ENCODE measurements at regions not wholly inside any gene's neighbourhood (a gene's known extent, or its start where the extent isn't known, plus 50 kb on each side); places are given as distances from the start of the nearest gene placed in this dataset.

GRCh38 chr1:213561870-213562269 lies 425.9 kb upstream of the PROX1 start:
- no peaks in the 10 kb centered on the region for H3K9me1 ChIP-seq (ENCODE audit: control insufficient read depth, extremely low read depth, insufficient read depth, low read length)
- no peak overlapping the region for H3K4me2 ChIP-seq (ENCODE audit: control insufficient read depth, extremely low read depth, insufficient read depth, low read depth, low read length)
- TF ChIP-seq EZH2 (IDR thresholded peaks at IDR 0.05; ENCODE audit: low read length) (no peak), CTCF (optimal IDR thresholded peaks at IDR 0.05 in 1 of 3, IDR thresholded peaks at IDR 0.05 in 1 of 3, conservative IDR thresholded peaks at IDR 0.05 in 1 of 3; ENCODE audit: extremely low read depth in 1 of 3, insufficient read depth in 2 of 3, low read length in 3 of 3) (no peak)
- no peak overlapping the region for H3K27ac ChIP-seq (ENCODE audit: control insufficient read depth, insufficient read depth, low read length)
- H3K4me3 ChIP-seq (ENCODE audit: control insufficient read depth in 2 of 3, extremely low read depth in 1 of 3, insufficient read depth in 2 of 3, low read depth in 1 of 3, low read length in 3 of 3) = no peak overlapping the region
- no peak for DNase-seq (ENCODE audit: low read depth, low spot score)
- H3K36me3 ChIP-seq (ENCODE audit: control insufficient read depth in 2 of 2, extremely low read depth in 1 of 2, insufficient read depth in 2 of 2, low read length in 2 of 2) = no peaks in the 10 kb centered on the region
- H3K9me3 ChIP-seq (ENCODE audit: control insufficient read depth, low read depth, low read length) = no peaks in the 10 kb centered on the region
- H4K20me1 ChIP-seq (ENCODE audit: control insufficient read depth, extremely low read depth, insufficient read depth, low read length) = no peaks in the 10 kb centered on the region
- dilution Hi-C loops (cut with MboI; ENCODE audit: extremely low pct_ligation_motif_present, low sequenced_read_pairs) = no loop called here
- H3K4me1 ChIP-seq (ENCODE audit: control insufficient read depth, extremely low read depth, insufficient read depth, low read length) = no peaks in the 10 kb centered on the region
- no peak for FAIRE-seq
- no peak overlapping the region for H2AFZ ChIP-seq (ENCODE audit: control insufficient read depth, low read length)
- H3K9ac ChIP-seq (ENCODE audit: control insufficient read depth, extremely low read depth, insufficient read depth, low read length) = no peak overlapping the region
- H3K79me2 ChIP-seq (ENCODE audit: control insufficient read depth, insufficient read depth, low read length) = no peaks in the 10 kb centered on the region
- H3K27me3 ChIP-seq (ENCODE audit: control insufficient read depth, extremely low read depth, insufficient read depth, low read length) = no peaks in the 10 kb centered on the region

GRCh38 chr1:213564215-213564659 lies 423.5 kb upstream of the PROX1 start:
- Histone ChIP-seq H3K4me1 (ENCODE audit: control insufficient read depth, extremely low read depth, insufficient read depth, low read length) (no peaks in the 10 kb centered on the region), H3K36me3 (ENCODE audit: control insufficient read depth in 2 of 2, extremely low read depth in 1 of 2, insufficient read depth in 2 of 2, low read length in 2 of 2) (no peaks in the 10 kb centered on the region), H3K27me3 (ENCODE audit: control insufficient read depth, extremely low read depth, insufficient read depth, low read length) (no peaks in the 10 kb centered on the region), H2AFZ (ENCODE audit: control insufficient read depth, low read length) (no peak overlapping the region), H3K27ac (ENCODE audit: control insufficient read depth, insufficient read depth, low read length) (no peak overlapping the region), H4K20me1 (ENCODE audit: control insufficient read depth, extremely low read depth, insufficient read depth, low read length) (no peaks in the 10 kb centered on the region), H3K4me2 (ENCODE audit: control insufficient read depth, extremely low read depth, insufficient read depth, low read depth, low read length) (no peak overlapping the region), H3K4me3 (ENCODE audit: control insufficient read depth in 2 of 3, extremely low read depth in 1 of 3, insufficient read depth in 2 of 3, low read depth in 1 of 3, low read length in 3 of 3) (no peak overlapping the region), H3K9me3 (ENCODE audit: control insufficient read depth, low read depth, low read length) (no peaks in the 10 kb centered on the region), H3K79me2 (ENCODE audit: control insufficient read depth, insufficient read depth, low read length) (no peaks in the 10 kb centered on the region), H3K9ac (ENCODE audit: control insufficient read depth, extremely low read depth, insufficient read depth, low read length) (no peak overlapping the region), H3K9me1 (ENCODE audit: control insufficient read depth, extremely low read depth, insufficient read depth, low read length) (no peaks in the 10 kb centered on the region)
- DNase-seq (ENCODE audit: low read depth, low spot score) (no peak), FAIRE-seq (no peak)
- dilution Hi-C loops (cut with MboI; ENCODE audit: extremely low pct_ligation_motif_present, low sequenced_read_pairs) = no loop called here
- peak; percentile 44 to 70 (median 54) for TF ChIP-seq CTCF (optimal IDR thresholded peaks at IDR 0.05 in 1 of 3, IDR thresholded peaks at IDR 0.05 in 1 of 3, conservative IDR thresholded peaks at IDR 0.05 in 1 of 3; ENCODE audit: extremely low read depth in 1 of 3, insufficient read depth in 2 of 3, low read length in 3 of 3)
- no peak for TF ChIP-seq EZH2 (IDR thresholded peaks at IDR 0.05; ENCODE audit: low read length)
